ENCODE measurements at regions not wholly inside any gene's neighbourhood (a gene's known extent, or its start where the extent isn't known, plus 50 kb on each side); places are given as distances from the start of the nearest gene placed in this dataset.

DNA sequence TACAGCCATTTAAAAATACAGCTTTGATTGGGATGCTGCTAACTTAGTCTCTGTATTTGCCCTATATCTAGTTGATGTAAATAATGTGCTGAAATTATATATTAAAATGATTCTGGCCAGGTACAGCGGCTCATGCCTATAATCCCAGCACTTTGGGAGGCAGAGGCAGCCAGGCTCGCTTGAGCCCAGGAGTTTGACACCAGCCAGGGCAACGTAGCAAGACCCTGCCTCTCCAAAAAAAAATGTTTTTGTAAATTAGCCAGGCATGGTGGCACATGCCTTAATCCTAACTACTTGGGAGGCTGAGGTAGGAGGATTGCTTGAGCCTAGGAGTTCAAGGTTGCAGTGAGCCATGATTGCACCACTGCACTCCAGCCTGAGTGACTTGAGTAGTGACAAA, 143.8 kb upstream of the CELF2 start:
- DNase-seq (ENCODE audit: low spot score): no peak
- no peaks in the 10 kb centered on the region for H3K9me3 ChIP-seq (replicated peaks in 1 of 2; ENCODE audit: control insufficient read depth in 2 of 2, insufficient read depth in 1 of 2, low read depth in 1 of 2, low read length in 2 of 2)
- no peak overlapping the region for H3K4ac ChIP-seq (ENCODE audit: low read length)
- H2BK5ac ChIP-seq (ENCODE audit: low read length): no peak overlapping the region
- H3K4me3 ChIP-seq (ENCODE audit: low read length in 2 of 2): no peak overlapping the region
- H3K79me1 ChIP-seq (ENCODE audit: low read depth, low read length): no peaks in the 10 kb centered on the region
- H3K18ac ChIP-seq (ENCODE audit: low read length): no peak overlapping the region
- H3K27me3 ChIP-seq (ENCODE audit: control insufficient read depth in 3 of 3, insufficient read depth in 3 of 3, low read depth in 1 of 3, low read length in 3 of 3): no peaks in the 10 kb centered on the region
- H3K27ac ChIP-seq (replicated peaks; ENCODE audit: low read length): no peak overlapping the region
- no peak overlapping the region for H3K9ac ChIP-seq (ENCODE audit: low read depth, low read length, poor library complexity)
- H2BK120ac ChIP-seq (ENCODE audit: low read depth, low read length): no peak overlapping the region
- H4K8ac ChIP-seq (ENCODE audit: low read depth, low read length): no peak overlapping the region
- H2AK5ac ChIP-seq (ENCODE audit: low read depth, low read length): no peak overlapping the region
- peaks cover 11 to 30% of the 10 kb centered on the region in 2 donors for H3K4me1 ChIP-seq (ENCODE audit: control insufficient read depth in 2 of 2, insufficient read depth in 1 of 2, low read depth in 1 of 2, low read length in 2 of 2)
- H2AFZ ChIP-seq (ENCODE audit: low read length): no peak overlapping the region
- H3K23ac ChIP-seq (ENCODE audit: low read depth, low read length, poor library complexity): no peak overlapping the region
- WGBS, 2 donors (ENCODE audit: extremely low coverage in 2 of 2, insufficient read length in 2 of 2, insufficient replicate concordance in 1 of 2): no CpG with 5 or more reads among the region's 3 CpGs
- H4K91ac ChIP-seq (ENCODE audit: low read depth, low read length, poor library complexity): no peak overlapping the region
- no peak overlapping the region for H2BK15ac ChIP-seq (ENCODE audit: low read length)
- no peak overlapping the region for H3K14ac ChIP-seq (ENCODE audit: low read length)
- H2BK12ac ChIP-seq (ENCODE audit: low read length): no peak overlapping the region
- H3K36me3 ChIP-seq (replicated peaks in 1 of 2; ENCODE audit: control insufficient read depth in 2 of 2, insufficient read depth in 2 of 2, low read length in 2 of 2): no peaks in the 10 kb centered on the region
- no peak overlapping the region for H3K4me2 ChIP-seq (ENCODE audit: insufficient read depth, low read length, poor library complexity, severe bottlenecking)

DNA sequence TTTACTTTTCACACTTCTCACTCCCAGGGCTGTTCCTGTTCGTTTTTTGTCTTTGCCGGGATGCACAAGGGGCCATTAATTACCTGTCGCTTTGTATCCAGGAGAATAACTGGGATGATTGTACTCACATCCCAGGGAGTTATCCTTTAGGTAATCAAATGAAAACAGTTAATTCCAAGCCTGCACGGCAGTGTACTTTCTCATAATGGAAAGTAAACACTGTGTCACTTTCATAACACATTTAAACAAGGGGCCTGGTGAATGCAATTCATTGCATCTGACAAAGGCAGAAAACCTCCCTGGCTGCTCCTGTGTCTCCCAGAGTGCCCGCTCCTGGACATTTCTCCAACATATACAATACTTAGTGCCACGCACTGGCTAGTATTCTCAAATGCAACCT, 138.7 kb upstream of the CELF2 start:
- Histone ChIP-seq H3K4me2 (ENCODE audit: insufficient read depth, low read length, poor library complexity, severe bottlenecking) (no peak overlapping the region), H3K23ac (ENCODE audit: low read depth, low read length, poor library complexity) (no peak overlapping the region), H3K36me3 (replicated peaks in 1 of 2; ENCODE audit: control insufficient read depth in 2 of 2, insufficient read depth in 2 of 2, low read length in 2 of 2) (no peaks in the 10 kb centered on the region), H2BK12ac (ENCODE audit: low read length) (no peak overlapping the region), H4K91ac (ENCODE audit: low read depth, low read length, poor library complexity) (no peak overlapping the region), H3K4me1 (ENCODE audit: control insufficient read depth in 2 of 2, insufficient read depth in 1 of 2, low read depth in 1 of 2, low read length in 2 of 2) (peaks cover 0 to 9% of the 10 kb centered on the region in 2 donors), H3K9me3 (replicated peaks in 1 of 2; ENCODE audit: control insufficient read depth in 2 of 2, insufficient read depth in 1 of 2, low read depth in 1 of 2, low read length in 2 of 2) (no peaks in the 10 kb centered on the region), H3K9ac (ENCODE audit: low read depth, low read length, poor library complexity) (no peak overlapping the region), H2AK5ac (ENCODE audit: low read depth, low read length) (no peak overlapping the region), H2AFZ (ENCODE audit: low read length) (no peak overlapping the region), H4K8ac (ENCODE audit: low read depth, low read length) (no peak overlapping the region), H3K27me3 (ENCODE audit: control insufficient read depth in 3 of 3, insufficient read depth in 3 of 3, low read depth in 1 of 3, low read length in 3 of 3) (no peaks in the 10 kb centered on the region), H2BK120ac (ENCODE audit: low read depth, low read length) (no peak overlapping the region), H3K4me3 (ENCODE audit: low read length in 2 of 2) (no peak overlapping the region), H2BK15ac (ENCODE audit: low read length) (no peak overlapping the region), H2BK5ac (ENCODE audit: low read length) (no peak overlapping the region), H3K18ac (ENCODE audit: low read length) (no peak overlapping the region), H3K27ac (replicated peaks; ENCODE audit: low read length) (no peak overlapping the region), H3K4ac (ENCODE audit: low read length) (no peak overlapping the region), H3K79me1 (ENCODE audit: low read depth, low read length) (no peaks in the 10 kb centered on the region), H3K14ac (ENCODE audit: low read length) (no peak overlapping the region)
- DNase-seq (ENCODE audit: low spot score): no peak
- no CpG with 5 or more reads among the region's 6 CpGs for WGBS, 2 donors (ENCODE audit: extremely low coverage in 2 of 2, insufficient read length in 2 of 2, insufficient replicate concordance in 1 of 2)

DNA sequence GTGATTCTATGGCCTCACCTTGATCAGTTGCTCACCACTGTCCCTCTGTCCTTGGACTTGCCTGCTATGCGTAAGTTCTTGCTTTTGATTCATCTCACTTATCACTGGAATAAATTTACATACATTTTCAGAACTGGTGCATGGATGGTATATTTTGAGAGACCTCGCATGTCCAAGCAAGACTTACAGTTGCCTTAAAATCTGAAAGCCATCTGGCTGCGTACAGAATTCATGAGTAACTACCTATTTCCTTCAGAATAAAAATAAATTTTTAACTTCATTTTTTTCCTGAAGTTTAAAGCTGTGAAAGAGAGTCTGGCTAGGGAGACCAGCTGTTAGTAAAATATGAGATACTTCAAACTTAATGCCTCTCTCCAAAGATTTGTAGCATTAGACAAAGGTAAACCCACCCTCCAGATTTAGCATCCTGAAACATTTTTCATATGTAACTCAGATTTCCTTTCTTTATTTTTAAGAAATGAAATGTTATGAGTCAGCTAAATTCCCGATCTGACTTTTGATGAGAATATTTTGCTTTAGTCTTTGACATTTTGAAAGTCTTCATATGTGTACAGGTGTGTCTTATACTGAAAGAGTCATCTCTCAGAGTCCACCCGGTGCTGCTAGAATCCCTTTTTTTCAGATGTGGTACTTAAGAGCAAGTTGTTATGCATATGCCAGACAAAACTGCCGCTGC, 136.4 kb upstream of the CELF2 start:
- Histone ChIP-seq H2BK5ac (ENCODE audit: low read length) (no peak overlapping the region), H2BK120ac (ENCODE audit: low read depth, low read length) (no peak overlapping the region), H3K23ac (ENCODE audit: low read depth, low read length, poor library complexity) (no peak overlapping the region), H3K9me3 (replicated peaks in 1 of 2; ENCODE audit: control insufficient read depth in 2 of 2, insufficient read depth in 1 of 2, low read depth in 1 of 2, low read length in 2 of 2) (peaks cover 0 to 2% of the 10 kb centered on the region in 2 donors), H3K27ac (replicated peaks; ENCODE audit: low read length) (no peak overlapping the region), H3K4me2 (ENCODE audit: insufficient read depth, low read length, poor library complexity, severe bottlenecking) (no peak overlapping the region), H3K4ac (ENCODE audit: low read length) (no peak overlapping the region), H2AK5ac (ENCODE audit: low read depth, low read length) (no peak overlapping the region), H4K91ac (ENCODE audit: low read depth, low read length, poor library complexity) (no peak overlapping the region), H3K79me1 (ENCODE audit: low read depth, low read length) (no peaks in the 10 kb centered on the region), H3K36me3 (replicated peaks in 1 of 2; ENCODE audit: control insufficient read depth in 2 of 2, insufficient read depth in 2 of 2, low read length in 2 of 2) (no peaks in the 10 kb centered on the region), H3K27me3 (ENCODE audit: control insufficient read depth in 3 of 3, insufficient read depth in 3 of 3, low read depth in 1 of 3, low read length in 3 of 3) (no peaks in the 10 kb centered on the region), H2AFZ (ENCODE audit: low read length) (no peak overlapping the region), H3K9ac (ENCODE audit: low read depth, low read length, poor library complexity) (no peak overlapping the region), H2BK12ac (ENCODE audit: low read length) (no peak overlapping the region), H3K18ac (ENCODE audit: low read length) (no peak overlapping the region), H3K14ac (ENCODE audit: low read length) (no peak overlapping the region), H3K4me1 (ENCODE audit: control insufficient read depth in 2 of 2, insufficient read depth in 1 of 2, low read depth in 1 of 2, low read length in 2 of 2) (peaks cover 0 to 9% of the 10 kb centered on the region in 2 donors), H3K4me3 (ENCODE audit: low read length in 2 of 2) (no peak overlapping the region), H2BK15ac (ENCODE audit: low read length) (no peak overlapping the region), H4K8ac (ENCODE audit: low read depth, low read length) (no peak overlapping the region)
- DNase-seq (ENCODE audit: low spot score): no peak
- WGBS, 2 donors (ENCODE audit: extremely low coverage in 2 of 2, insufficient read length in 2 of 2, insufficient replicate concordance in 1 of 2): no CpG with 5 or more reads among the region's 6 CpGs

DNA sequence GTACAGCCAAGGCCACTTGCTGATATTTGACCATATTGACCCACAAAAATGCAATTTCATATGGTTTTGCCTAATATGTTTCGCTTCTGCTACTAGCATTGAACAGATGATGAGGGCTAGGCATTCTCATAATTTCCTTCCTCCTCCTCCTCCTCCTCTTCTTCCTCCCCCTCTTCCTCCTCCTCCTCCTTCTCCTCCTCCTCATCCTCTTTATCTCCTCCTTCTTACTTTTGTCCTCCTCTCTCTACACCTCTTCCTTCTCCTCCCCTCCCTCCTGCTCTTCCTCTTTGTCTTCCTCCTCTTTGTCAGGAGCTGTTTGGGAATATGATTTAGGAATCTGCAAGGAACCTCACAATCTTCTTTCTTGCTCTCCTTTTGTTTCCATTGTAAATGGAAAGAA, 133.9 kb upstream of the CELF2 start:
- no peak overlapping the region for H2BK15ac ChIP-seq (ENCODE audit: low read length)
- no peak overlapping the region for H3K27ac ChIP-seq (replicated peaks; ENCODE audit: low read length)
- no peaks in the 10 kb centered on the region for H3K27me3 ChIP-seq (ENCODE audit: control insufficient read depth in 3 of 3, insufficient read depth in 3 of 3, low read depth in 1 of 3, low read length in 3 of 3)
- no peak overlapping the region for H3K18ac ChIP-seq (ENCODE audit: low read length)
- H4K91ac ChIP-seq (ENCODE audit: low read depth, low read length, poor library complexity): no peak overlapping the region
- DNase-seq (ENCODE audit: low spot score): no peak
- H3K4ac ChIP-seq (ENCODE audit: low read length): no peak overlapping the region
- H2AFZ ChIP-seq (ENCODE audit: low read length): no peak overlapping the region
- peaks cover 0 to under 1% of the 10 kb centered on the region in 2 donors for H3K4me1 ChIP-seq (ENCODE audit: control insufficient read depth in 2 of 2, insufficient read depth in 1 of 2, low read depth in 1 of 2, low read length in 2 of 2)
- H2BK12ac ChIP-seq (ENCODE audit: low read length): no peak overlapping the region
- no CpG with 5 or more reads among the region's 1 CpG for WGBS, 2 donors (ENCODE audit: extremely low coverage in 2 of 2, insufficient read length in 2 of 2, insufficient replicate concordance in 1 of 2)
- no peaks in the 10 kb centered on the region for H3K79me1 ChIP-seq (ENCODE audit: low read depth, low read length)
- no peak overlapping the region for H3K4me3 ChIP-seq (ENCODE audit: low read length in 2 of 2)
- H2AK5ac ChIP-seq (ENCODE audit: low read depth, low read length): no peak overlapping the region
- no peak overlapping the region for H2BK5ac ChIP-seq (ENCODE audit: low read length)
- H3K9ac ChIP-seq (ENCODE audit: low read depth, low read length, poor library complexity): no peak overlapping the region
- H3K23ac ChIP-seq (ENCODE audit: low read depth, low read length, poor library complexity): no peak overlapping the region
- no peak overlapping the region for H3K14ac ChIP-seq (ENCODE audit: low read length)
- H3K9me3 ChIP-seq (replicated peaks in 1 of 2; ENCODE audit: control insufficient read depth in 2 of 2, insufficient read depth in 1 of 2, low read depth in 1 of 2, low read length in 2 of 2): peaks cover 0 to 2% of the 10 kb centered on the region in 2 donors
- no peaks in the 10 kb centered on the region for H3K36me3 ChIP-seq (replicated peaks in 1 of 2; ENCODE audit: control insufficient read depth in 2 of 2, insufficient read depth in 2 of 2, low read length in 2 of 2)
- no peak overlapping the region for H3K4me2 ChIP-seq (ENCODE audit: insufficient read depth, low read length, poor library complexity, severe bottlenecking)
- no peak overlapping the region for H4K8ac ChIP-seq (ENCODE audit: low read depth, low read length)
- H2BK120ac ChIP-seq (ENCODE audit: low read depth, low read length): no peak overlapping the region

Data from neuronal stem cell (in vitro differentiated cells).